K562 (cell line): ENCODE measurements at regions not wholly inside any gene's neighbourhood (a gene's known extent, or its start where the extent isn't known, plus 50 kb on each side); places are given as distances from the start of the nearest gene placed in this dataset.

ENCODE experiments used
- CBX5 ChIP-seq: IDR thresholded peaks from 2 replicates; pipeline ENCODE4 v1.6.1; 2014; ENCODE audit warnings: low read depth, borderline replicate concordance
- CHD2 ChIP-seq: IDR thresholded peaks from 2 replicates; pipeline ENCODE4 v1.6.1; 2011; ENCODE audit warnings: low read depth, low read length
- CREB1 ChIP-seq, 2 experiments: sonication (generic) in 1 of 2; formaldehyde crosslinking in 1 of 2; IDR thresholded peaks; 2 replicates each; pipeline versions ENCODE4 v1.6.1 to v1.8.0; 2012 to 2022; ENCODE audit warnings: inconsistent platforms in 1 of 2, mild to moderate bottlenecking in 1 of 2, missing genetic modification reagents in 1 of 2, moderate library complexity in 1 of 2
- E2F3 ChIP-seq: fragments of 250-450 bp; sonication (Bioruptor Pico); IDR thresholded peaks from 2 replicates; pipeline ENCODE4 v1.4.0; 2020; ENCODE audit warnings: mild to moderate bottlenecking
- ERF ChIP-seq: fragments of 450-650 bp; formaldehyde crosslinking; IDR thresholded peaks from 2 replicates; pipeline ENCODE4 v1.4.0; 2020; ENCODE audit warnings: mild to moderate bottlenecking, mixed read lengths
- ETV5 ChIP-seq: sonication (generic); formaldehyde crosslinking; IDR thresholded peaks from 2 replicates; pipeline ENCODE4 v1.4.0; 2020; ENCODE audit warnings: low read depth, mild to moderate bottlenecking, missing genetic modification reagents
- PTBP1 ChIP-seq: fragments of 200-400 bp; formaldehyde crosslinking; IDR thresholded peaks from 2 replicates; pipeline ENCODE4 v1.6.1; 2017; ENCODE audit warnings: low read depth, low read length
- PTTG1 ChIP-seq: fragments of 450-650 bp; IDR thresholded peaks from 2 replicates; pipeline ENCODE4 v1.6.1; 2016; ENCODE audit warnings: low read depth, mild to moderate bottlenecking, missing genetic modification characterization, missing compliant biosample characterization
- RAD51 ChIP-seq: fragments of 450-650 bp; IDR thresholded peaks from 2 replicates; pipeline ENCODE4 v1.7.1; 2016; ENCODE audit warnings: low read depth, mild to moderate bottlenecking, borderline replicate concordance
- RCOR1 ChIP-seq, 2 experiments: IDR thresholded peaks; 2 replicates each; pipeline ENCODE4 v1.6.1; 2012; ENCODE audit warnings: low read depth in 2 of 2, low read length in 2 of 2, borderline replicate concordance in 1 of 2, improper control_type of control experiment in 1 of 2
- SAP30 ChIP-seq: fragments of 200-600 bp; sonication (generic); IDR thresholded peaks from 2 replicates; pipeline ENCODE4 v1.6.1; 2012; ENCODE audit warnings: borderline replicate concordance, low read depth, mild to moderate bottlenecking, moderate library complexity, low read length, control low read depth, inconsistent platforms; ENCODE audit not compliant: insufficient read depth, poor library complexity, severe bottlenecking
- ZNF584 ChIP-seq: fragments of 200-800 bp; sonication (Bioruptor generic); IDR thresholded peaks from 2 replicates; pipeline ENCODE4 v1.6.1; 2016; ENCODE audit warnings: low read depth, mild to moderate bottlenecking, missing genetic modification characterization, missing compliant biosample characterization
- ZZZ3 ChIP-seq: fragments of 450-650 bp; IDR thresholded peaks from 2 replicates; pipeline ENCODE4 v1.6.1; 2016; ENCODE audit warnings: antibody characterized with exemption, mild to moderate bottlenecking, moderate library complexity
- TF ChIP-seq, protein P1 (sequence below): fragments of 250-450 bp; sonication (Bioruptor Pico); IDR thresholded peaks from 2 replicates; pipeline ENCODE4 v1.4.0; 2020; ENCODE audit warnings: mild to moderate bottlenecking, moderate library complexity
- TF ChIP-seq, protein P2 (sequence below): sonication (generic); formaldehyde crosslinking; IDR thresholded peaks from 2 replicates; pipeline ENCODE4 v1.8.0; 2023; ENCODE audit warnings: mild to moderate bottlenecking, missing genetic modification reagents
- TF ChIP-seq, protein P3 (sequence below): fragments of 250-450 bp; sonication (Bioruptor Pico); IDR thresholded peaks from 2 replicates; pipeline ENCODE4 v1.9.0; 2021; ENCODE audit warnings: mild to moderate bottlenecking, inconsistent platforms
- TF ChIP-seq, protein P4 (sequence below): fragments of 450-650 bp; IDR thresholded peaks from 2 replicates; pipeline ENCODE4 v1.7.0; 2016; ENCODE audit warnings: borderline replicate concordance

DNA sequence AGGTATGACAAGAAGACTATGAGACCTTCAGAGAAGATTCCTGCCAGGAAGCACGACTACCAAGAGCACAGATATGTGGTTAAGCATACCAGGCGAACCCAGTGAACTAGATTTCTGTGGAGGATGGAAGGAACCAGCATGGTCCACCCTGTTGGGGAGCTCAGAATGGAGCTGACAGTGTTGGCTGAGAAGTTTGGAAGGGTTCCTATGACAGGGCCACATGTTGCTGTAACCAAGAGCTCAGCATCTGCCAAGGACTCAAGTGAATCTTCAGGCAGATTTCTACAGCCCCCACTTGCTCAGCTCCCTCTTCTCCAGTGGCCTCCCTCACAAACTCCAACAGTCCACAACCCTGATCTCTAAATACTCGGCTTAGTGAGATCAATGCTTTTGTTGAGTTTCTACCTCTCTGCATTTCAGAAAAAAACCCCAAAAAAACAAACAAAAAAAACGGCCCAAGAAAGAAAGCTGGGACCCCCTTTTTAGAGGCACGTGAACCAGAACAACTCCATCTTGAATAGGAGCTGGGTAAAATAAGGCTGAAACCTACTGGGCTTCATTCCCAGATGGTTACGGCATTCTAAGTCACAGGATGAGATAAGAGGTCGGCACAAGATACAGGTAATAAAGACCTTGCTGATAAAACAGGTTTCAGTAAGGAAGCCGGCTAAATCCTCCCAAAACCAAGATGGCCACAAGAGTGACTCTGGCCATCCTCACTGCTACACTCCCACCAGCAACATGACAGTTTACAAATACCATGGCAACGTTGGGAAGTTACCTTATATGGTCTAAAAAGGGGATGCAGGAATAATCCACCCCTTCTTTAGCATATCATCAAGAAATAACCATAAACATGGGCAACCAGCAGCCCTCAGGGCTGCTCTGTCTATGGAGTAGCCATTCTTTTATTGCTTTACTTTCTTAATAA lies 691.1 kb downstream of the UQCRFS1 start (continued):
- no peak for TF ChIP-seq CBX5
- no peak for TF ChIP-seq PTBP1
- peak; percentile 58; the same call in 1 of the 2 replicates for TF ChIP-seq ERF (CRISPR knock-in tag)
- TF ChIP-seq, protein P1, sequence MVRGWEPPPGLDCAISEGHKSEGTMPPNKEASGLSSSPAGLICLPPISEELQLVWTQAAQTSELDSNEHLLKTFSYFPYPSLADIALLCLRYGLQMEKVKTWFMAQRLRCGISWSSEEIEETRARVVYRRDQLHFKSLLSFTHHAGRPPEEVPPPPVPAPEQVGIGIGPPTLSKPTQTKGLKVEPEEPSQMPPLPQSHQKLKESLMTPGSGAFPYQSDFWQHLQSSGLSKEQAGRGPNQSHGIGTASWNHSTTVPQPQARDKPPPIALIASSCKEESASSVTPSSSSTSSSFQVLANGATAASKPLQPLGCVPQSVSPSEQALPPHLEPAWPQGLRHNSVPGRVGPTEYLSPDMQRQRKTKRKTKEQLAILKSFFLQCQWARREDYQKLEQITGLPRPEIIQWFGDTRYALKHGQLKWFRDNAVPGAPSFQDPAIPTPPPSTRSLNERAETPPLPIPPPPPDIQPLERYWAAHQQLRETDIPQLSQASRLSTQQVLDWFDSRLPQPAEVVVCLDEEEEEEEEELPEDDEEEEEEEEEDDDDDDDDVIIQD (CRISPR knock-in tag) = no peak
- TF ChIP-seq RAD51 = no peak
- no peak for TF ChIP-seq CREB1 (IDR thresholded peaks at IDR 0.05)
- TF ChIP-seq CREB1 (CRISPR knock-in tag; IDR thresholded peaks at IDR 0.05) = no peak
- TF ChIP-seq ETV5 (CRISPR knock-in tag) = no peak
- peak; percentile 97 for TF ChIP-seq ZNF584 (CRISPR knock-in tag)
- peak; percentile 86 for TF ChIP-seq PTTG1 (tag)
- TF ChIP-seq E2F3 = peak; percentile 85
- TF ChIP-seq, protein P2, sequence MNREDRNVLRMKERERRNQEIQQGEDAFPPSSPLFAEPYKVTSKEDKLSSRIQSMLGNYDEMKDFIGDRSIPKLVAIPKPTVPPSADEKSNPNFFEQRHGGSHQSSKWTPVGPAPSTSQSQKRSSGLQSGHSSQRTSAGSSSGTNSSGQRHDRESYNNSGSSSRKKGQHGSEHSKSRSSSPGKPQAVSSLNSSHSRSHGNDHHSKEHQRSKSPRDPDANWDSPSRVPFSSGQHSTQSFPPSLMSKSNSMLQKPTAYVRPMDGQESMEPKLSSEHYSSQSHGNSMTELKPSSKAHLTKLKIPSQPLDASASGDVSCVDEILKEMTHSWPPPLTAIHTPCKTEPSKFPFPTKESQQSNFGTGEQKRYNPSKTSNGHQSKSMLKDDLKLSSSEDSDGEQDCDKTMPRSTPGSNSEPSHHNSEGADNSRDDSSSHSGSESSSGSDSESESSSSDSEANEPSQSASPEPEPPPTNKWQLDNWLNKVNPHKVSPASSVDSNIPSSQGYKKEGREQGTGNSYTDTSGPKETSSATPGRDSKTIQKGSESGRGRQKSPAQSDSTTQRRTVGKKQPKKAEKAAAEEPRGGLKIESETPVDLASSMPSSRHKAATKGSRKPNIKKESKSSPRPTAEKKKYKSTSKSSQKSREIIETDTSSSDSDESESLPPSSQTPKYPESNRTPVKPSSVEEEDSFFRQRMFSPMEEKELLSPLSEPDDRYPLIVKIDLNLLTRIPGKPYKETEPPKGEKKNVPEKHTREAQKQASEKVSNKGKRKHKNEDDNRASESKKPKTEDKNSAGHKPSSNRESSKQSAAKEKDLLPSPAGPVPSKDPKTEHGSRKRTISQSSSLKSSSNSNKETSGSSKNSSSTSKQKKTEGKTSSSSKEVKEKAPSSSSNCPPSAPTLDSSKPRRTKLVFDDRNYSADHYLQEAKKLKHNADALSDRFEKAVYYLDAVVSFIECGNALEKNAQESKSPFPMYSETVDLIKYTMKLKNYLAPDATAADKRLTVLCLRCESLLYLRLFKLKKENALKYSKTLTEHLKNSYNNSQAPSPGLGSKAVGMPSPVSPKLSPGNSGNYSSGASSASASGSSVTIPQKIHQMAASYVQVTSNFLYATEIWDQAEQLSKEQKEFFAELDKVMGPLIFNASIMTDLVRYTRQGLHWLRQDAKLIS = no peak
- TF ChIP-seq, protein P3, sequence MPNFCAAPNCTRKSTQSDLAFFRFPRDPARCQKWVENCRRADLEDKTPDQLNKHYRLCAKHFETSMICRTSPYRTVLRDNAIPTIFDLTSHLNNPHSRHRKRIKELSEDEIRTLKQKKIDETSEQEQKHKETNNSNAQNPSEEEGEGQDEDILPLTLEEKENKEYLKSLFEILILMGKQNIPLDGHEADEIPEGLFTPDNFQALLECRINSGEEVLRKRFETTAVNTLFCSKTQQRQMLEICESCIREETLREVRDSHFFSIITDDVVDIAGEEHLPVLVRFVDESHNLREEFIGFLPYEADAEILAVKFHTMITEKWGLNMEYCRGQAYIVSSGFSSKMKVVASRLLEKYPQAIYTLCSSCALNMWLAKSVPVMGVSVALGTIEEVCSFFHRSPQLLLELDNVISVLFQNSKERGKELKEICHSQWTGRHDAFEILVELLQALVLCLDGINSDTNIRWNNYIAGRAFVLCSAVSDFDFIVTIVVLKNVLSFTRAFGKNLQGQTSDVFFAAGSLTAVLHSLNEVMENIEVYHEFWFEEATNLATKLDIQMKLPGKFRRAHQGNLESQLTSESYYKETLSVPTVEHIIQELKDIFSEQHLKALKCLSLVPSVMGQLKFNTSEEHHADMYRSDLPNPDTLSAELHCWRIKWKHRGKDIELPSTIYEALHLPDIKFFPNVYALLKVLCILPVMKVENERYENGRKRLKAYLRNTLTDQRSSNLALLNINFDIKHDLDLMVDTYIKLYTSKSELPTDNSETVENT = no peak
- TF ChIP-seq CHD2 = no peak
- TF ChIP-seq, protein P4, sequence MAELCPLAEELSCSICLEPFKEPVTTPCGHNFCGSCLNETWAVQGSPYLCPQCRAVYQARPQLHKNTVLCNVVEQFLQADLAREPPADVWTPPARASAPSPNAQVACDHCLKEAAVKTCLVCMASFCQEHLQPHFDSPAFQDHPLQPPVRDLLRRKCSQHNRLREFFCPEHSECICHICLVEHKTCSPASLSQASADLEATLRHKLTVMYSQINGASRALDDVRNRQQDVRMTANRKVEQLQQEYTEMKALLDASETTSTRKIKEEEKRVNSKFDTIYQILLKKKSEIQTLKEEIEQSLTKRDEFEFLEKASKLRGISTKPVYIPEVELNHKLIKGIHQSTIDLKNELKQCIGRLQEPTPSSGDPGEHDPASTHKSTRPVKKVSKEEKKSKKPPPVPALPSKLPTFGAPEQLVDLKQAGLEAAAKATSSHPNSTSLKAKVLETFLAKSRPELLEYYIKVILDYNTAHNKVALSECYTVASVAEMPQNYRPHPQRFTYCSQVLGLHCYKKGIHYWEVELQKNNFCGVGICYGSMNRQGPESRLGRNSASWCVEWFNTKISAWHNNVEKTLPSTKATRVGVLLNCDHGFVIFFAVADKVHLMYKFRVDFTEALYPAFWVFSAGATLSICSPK = no peak
- TF ChIP-seq SAP30 = no peak
- TF ChIP-seq RCOR1 (IDR thresholded peaks at IDR 0.05; ENCODE audit: borderline replicate concordance in 1 of 2, low read depth in 2 of 2, low read length in 2 of 2) = no peak
- no peak for TF ChIP-seq ZZZ3
